Endothelial cell of umbilical vein (primary cell): ENCODE measurements at regions not wholly inside any gene's neighbourhood (a gene's known extent, or its start where the extent isn't known, plus 50 kb on each side); places are given as distances from the start of the nearest gene placed in this dataset.

Source experiments
- BruUV-seq: library from RNA; stranded (reverse); fragments of 400-500 nt; replicated peaks from 2 replicates; lab custom pipeline; 2021; lab: Mats Ljungman, UMichigan
- CTCF ChIA-PET: fragments of 300-600, 350-600 bp; sonication (Branson Sonifier 250); formaldehyde crosslinking; loops from one replicate; lab custom pipeline; 2021; ENCODE audit warnings: antibody characterized with exemption, inconsistent platforms; lab: Charles Lee
- POLR2A ChIA-PET: fragments of 300-600, 350-600 bp; sonication (Branson Sonifier 250); formaldehyde crosslinking; loops from one replicate; lab custom pipeline; 2021; ENCODE audit warnings: antibody characterized with exemption, inconsistent platforms; lab: Charles Lee
- DNase-seq: peaks from one replicate; pipeline ENCODE4 v3.0.0-alpha.2; 2011; ENCODE audit warnings: low read depth, low spot score
- FAIRE-seq: peaks from 2 replicates; lab custom pipeline; 2011; peaks lifted over from hg19 to GRCh38; lab: Jason Lieb, UNC
- H2AFZ ChIP-seq: 2 replicates; pipeline ENCODE4 v1.6.0; 2012; ENCODE audit warnings: low read depth, low read length, control low read depth, inconsistent platforms
- H3K27ac ChIP-seq: 2 replicates; pipeline ENCODE4 v1.5.1; 2011; ENCODE audit warnings: low read depth, mild to moderate bottlenecking, control low read depth, low read length, moderate library complexity; ENCODE audit not compliant: insufficient read depth
- H3K27me3 ChIP-seq, 2 experiments: 2 replicates each; pipeline versions ENCODE4 v1.6.0 to v1.6.1; 2011; ENCODE audit warnings: low read length in 2 of 2, mixed read lengths in 1 of 2; ENCODE audit not compliant: control insufficient read depth in 2 of 2, insufficient read depth in 2 of 2
- H3K36me3 ChIP-seq, 2 experiments: 2 replicates in 1 of 2; 3 replicates in 1 of 2; pipeline ENCODE4 v1.5.1; 2011; ENCODE audit warnings: low read length in 2 of 2, mild to moderate bottlenecking in 1 of 2, moderate library complexity in 1 of 2; ENCODE audit not compliant: control insufficient read depth in 2 of 2, insufficient read depth in 2 of 2; ENCODE audit errors: extremely low read depth in 1 of 2
- H3K4me1 ChIP-seq: 3 replicates; pipeline ENCODE4 v1.5.1; 2011; ENCODE audit warnings: mild to moderate bottlenecking, low read length; ENCODE audit not compliant: control insufficient read depth, insufficient read depth; ENCODE audit errors: extremely low read depth
- H3K4me2 ChIP-seq: 2 replicates; pipeline ENCODE4 v1.6.1; 2011; ENCODE audit warnings: low read length, control low read depth, mixed read lengths; ENCODE audit not compliant: insufficient read depth
- H3K4me3 ChIP-seq, 3 experiments: fragments of 200-600 bp in 1 of 3; sonication (generic), shearing (Covaris generic) in 1 of 3; replicated peaks in 1 of 3; 2 replicates each; pipeline ENCODE4 v1.5.1; 2011 to 2016; ENCODE audit warnings: control low read depth in 3 of 3, low read length in 3 of 3, mild to moderate bottlenecking in 2 of 3, inconsistent platforms in 1 of 3, low read depth in 1 of 3, moderate library complexity in 1 of 3; ENCODE audit not compliant: insufficient read depth in 1 of 3
- H3K79me2 ChIP-seq: 2 replicates; pipeline ENCODE4 v1.6.0; 2012; ENCODE audit warnings: low read length, inconsistent platforms; ENCODE audit not compliant: control insufficient read depth, insufficient read depth
- H3K9ac ChIP-seq: replicated peaks from 2 replicates; pipeline ENCODE3; 2011; ENCODE audit warnings: low read length, control low read depth; ENCODE audit not compliant: insufficient read depth; ENCODE audit errors: extremely low read depth
- H3K9me1 ChIP-seq: replicated peaks from 3 replicates; pipeline ENCODE4 v1.6.0; 2011; ENCODE audit warnings: mild to moderate bottlenecking, low read length; ENCODE audit not compliant: control insufficient read depth, insufficient read depth; ENCODE audit errors: extremely low read depth
- H3K9me3 ChIP-seq: replicated peaks from 2 replicates; pipeline ENCODE4 v1.5.1; 2012; ENCODE audit warnings: low read length, inconsistent platforms; ENCODE audit not compliant: control insufficient read depth, insufficient read depth
- H4K20me1 ChIP-seq: replicated peaks from 2 replicates; pipeline ENCODE3; 2011; ENCODE audit warnings: mild to moderate bottlenecking, low read length; ENCODE audit not compliant: control insufficient read depth, insufficient read depth; ENCODE audit errors: extremely low read depth
- CTCF ChIP-seq, 2 donors: IDR thresholded peaks; 1 replicate in 1 of 2; 2 replicates in 1 of 2; pipeline ENCODE4 v1.5.1; 2011; ENCODE audit warnings: low read length in 2 of 2, mild to moderate bottlenecking in 2 of 2, moderate library complexity in 2 of 2, control low read depth in 1 of 2, inconsistent platforms in 1 of 2, low read depth in 1 of 2; ENCODE audit not compliant: insufficient read depth in 1 of 2; ENCODE audit errors: extremely low read depth in 1 of 2
- EZH2 ChIP-seq: IDR thresholded peaks from 2 replicates; pipeline ENCODE4 v1.6.1; 2012; ENCODE audit warnings: borderline replicate concordance, low read depth, mild to moderate bottlenecking, moderate library complexity, low read length, inconsistent platforms; ENCODE audit not compliant: severe bottlenecking
- FOS ChIP-seq: IDR thresholded peaks from 2 replicates; pipeline ENCODE4 v1.6.1; 2011; ENCODE audit warnings: mild to moderate bottlenecking, low read length, moderate library complexity, borderline replicate concordance; ENCODE audit not compliant: insufficient read depth
- GATA2 ChIP-seq: IDR thresholded peaks from 2 replicates; pipeline ENCODE4 v1.7.0; 2011; ENCODE audit warnings: low read depth, mild to moderate bottlenecking, moderate library complexity, mixed read lengths, low read length; ENCODE audit not compliant: insufficient read length, insufficient read depth
- JUN ChIP-seq: IDR thresholded peaks from 2 replicates; pipeline ENCODE4 v1.6.1; 2011; ENCODE audit warnings: borderline replicate concordance, low read depth; ENCODE audit not compliant: insufficient read length, insufficient read depth
- MAX ChIP-seq: IDR thresholded peaks from 2 replicates; pipeline ENCODE4 v1.6.1; 2011; ENCODE audit not compliant: insufficient read depth, insufficient read length
- MYC ChIP-seq: IDR thresholded peaks from one replicate; pipeline ENCODE4 v1.6.1; 2011; ENCODE audit warnings: mild to moderate bottlenecking, low read depth, low read length
- POLR2A ChIP-seq: IDR thresholded peaks from 2 replicates; pipeline ENCODE4 v1.6.1; 2012; ENCODE audit warnings: low read depth, mild to moderate bottlenecking, control low read depth, low read length
- POLR2AphosphoS5 ChIP-seq: IDR thresholded peaks from 2 replicates; pipeline ENCODE4 v1.6.1; 2012; ENCODE audit warnings: low read depth, mild to moderate bottlenecking, control low read depth, low read length, moderate library complexity; ENCODE audit not compliant: insufficient read depth
- dilution Hi-C: fragments of 300-500 bp; cut with MboI; formaldehyde crosslinking; loops from one replicate; pipeline ENCODE4 v1.15.0; 2019; ENCODE audit warnings: low sequenced_read_pairs; ENCODE audit not compliant: extremely low pct_ligation_motif_present
- intact Hi-C: fragments of 100-400 bp; cut with micrococcal nuclease; formaldehyde crosslinking; loops from one replicate; pipeline ENCODE4 v1.10.0; 2022

- POLR2A ChIA-PET = no interaction called here
- dilution Hi-C loops (no loop called here), intact Hi-C loops (no loop called here)
- Histone ChIP-seq H3K4me1 (no peaks in the 10 kb centered on the region), H3K27ac (no peak overlapping the region), H3K27me3 (no peaks in the 10 kb centered on the region), H3K4me3 (no peak overlapping the region), H4K20me1 (no peaks in the 10 kb centered on the region), H3K9ac (no peak overlapping the region), H3K9me3 (peaks cover 8% of the 10 kb centered on the region), H2AFZ (no peak overlapping the region), H3K9me1 (no peaks in the 10 kb centered on the region), H3K79me2 (no peaks in the 10 kb centered on the region), H3K4me2 (no peak overlapping the region), H3K36me3 (no peaks in the 10 kb centered on the region)
- no peak for FAIRE-seq
- DNase-seq = no peak
- CTCF ChIA-PET = no interaction called here
- TF ChIP-seq GATA2 (no peak), FOS (no peak), MAX (no peak), POLR2A (no peak), CTCF (IDR thresholded peaks at IDR 0.05; ENCODE audit: extremely low read depth in 1 of 2, insufficient read depth in 1 of 2, low read depth in 1 of 2, low read length in 2 of 2) (no peak), EZH2 (no peak), POLR2AphosphoS5 (no peak), MYC (no peak), JUN (no peak)
- no TSS peak for BruUV-seq
These were observed 400.2 kb downstream of the GABRB3 start for GRCh38 chr15:26372706-26373105.
